ENCODE measurements at regions not wholly inside any gene's neighbourhood (a gene's known extent, or its start where the extent isn't known, plus 50 kb on each side); places are given as distances from the start of the nearest gene placed in this dataset.

DNA sequence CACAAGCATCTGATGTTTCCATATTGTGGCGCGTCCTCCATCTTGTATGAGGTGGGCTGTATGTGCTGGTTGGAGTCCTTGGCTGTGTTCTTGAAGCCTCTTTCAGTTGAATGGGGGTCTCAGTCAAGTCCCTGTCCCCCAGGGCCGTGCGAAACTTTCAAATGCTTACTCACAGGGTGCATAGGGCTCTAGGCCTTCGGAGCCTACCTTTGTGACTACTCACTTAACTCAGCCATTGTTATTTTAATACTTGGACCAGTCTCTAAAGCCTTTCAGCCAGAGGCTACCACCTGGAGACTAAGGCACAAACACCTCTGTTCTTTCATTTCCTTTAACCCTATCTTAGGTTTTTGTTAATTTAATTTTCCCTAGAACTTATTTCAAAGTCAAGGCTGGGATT, 785.9 kb downstream of the GATA3 start:
- ChIA-PET POLR2A (no interaction called here), CTCF (no interaction called here)
- ATAC-seq (ENCODE audit: poor library complexity): no peak
- Mint-ChIP-seq H3K36me3 (ENCODE audit: low read depth) (no peaks in the 10 kb centered on the region), H3K27me3 (peaks cover 6% of the 10 kb centered on the region), H3K27ac (no peak overlapping the region), H3K9me3 (peaks cover 7% of the 10 kb centered on the region), H3K4me3 (no peak overlapping the region), H3K4me1 (ENCODE audit: low read depth) (no peaks in the 10 kb centered on the region)
- intact Hi-C loops (cut with DNase I, micrococcal nuclease): no loop called here
- Histone ChIP-seq H3K27ac (ENCODE audit: low read depth in 1 of 2, low read length in 2 of 2) (no peak overlapping the region), H3K36me3 (ENCODE audit: insufficient read depth, low read length) (no peaks in the 10 kb centered on the region), H3K4me1 (ENCODE audit: insufficient read depth, low read length) (no peaks in the 10 kb centered on the region), H3K27me3 (ENCODE audit: control insufficient read depth in 1 of 2, insufficient read depth in 2 of 2, low read length in 2 of 2) (no peaks in the 10 kb centered on the region), H3K9me3 (ENCODE audit: control insufficient read depth in 1 of 2, insufficient read depth in 1 of 2, low read length in 2 of 2) (no peaks in the 10 kb centered on the region), H3K4me3 (ENCODE audit: low read length) (no peak overlapping the region)
- DNase-seq: no peak
- TF ChIP-seq, protein P1, sequence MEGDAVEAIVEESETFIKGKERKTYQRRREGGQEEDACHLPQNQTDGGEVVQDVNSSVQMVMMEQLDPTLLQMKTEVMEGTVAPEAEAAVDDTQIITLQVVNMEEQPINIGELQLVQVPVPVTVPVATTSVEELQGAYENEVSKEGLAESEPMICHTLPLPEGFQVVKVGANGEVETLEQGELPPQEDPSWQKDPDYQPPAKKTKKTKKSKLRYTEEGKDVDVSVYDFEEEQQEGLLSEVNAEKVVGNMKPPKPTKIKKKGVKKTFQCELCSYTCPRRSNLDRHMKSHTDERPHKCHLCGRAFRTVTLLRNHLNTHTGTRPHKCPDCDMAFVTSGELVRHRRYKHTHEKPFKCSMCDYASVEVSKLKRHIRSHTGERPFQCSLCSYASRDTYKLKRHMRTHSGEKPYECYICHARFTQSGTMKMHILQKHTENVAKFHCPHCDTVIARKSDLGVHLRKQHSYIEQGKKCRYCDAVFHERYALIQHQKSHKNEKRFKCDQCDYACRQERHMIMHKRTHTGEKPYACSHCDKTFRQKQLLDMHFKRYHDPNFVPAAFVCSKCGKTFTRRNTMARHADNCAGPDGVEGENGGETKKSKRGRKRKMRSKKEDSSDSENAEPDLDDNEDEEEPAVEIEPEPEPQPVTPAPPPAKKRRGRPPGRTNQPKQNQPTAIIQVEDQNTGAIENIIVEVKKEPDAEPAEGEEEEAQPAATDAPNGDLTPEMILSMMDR (IDR thresholded peaks at IDR 0.05): no peak

DNA sequence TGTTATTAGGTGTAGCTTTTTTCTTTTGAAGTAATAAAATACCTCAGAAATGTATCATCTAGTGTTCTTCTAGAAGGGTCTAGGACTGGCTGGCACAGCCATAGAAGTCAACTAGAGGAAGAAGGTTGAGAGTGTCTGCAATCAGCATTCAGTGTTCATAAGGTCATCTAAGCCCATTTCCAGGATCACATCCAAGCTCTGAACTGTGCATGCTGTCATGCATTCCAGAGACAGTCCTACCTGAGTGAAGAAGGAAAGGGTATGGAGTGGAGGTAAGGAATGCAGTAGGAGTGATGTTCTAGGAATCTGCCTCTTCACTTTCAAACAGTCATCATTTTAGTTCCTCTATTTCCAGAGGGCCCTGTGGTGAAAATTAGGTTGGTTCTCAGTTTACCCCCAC, 789.7 kb downstream of the GATA3 start:
- Mint-ChIP-seq H3K27ac (no peak overlapping the region), H3K4me3 (no peak overlapping the region), H3K4me1 (ENCODE audit: low read depth) (no peaks in the 10 kb centered on the region), H3K27me3 (peaks cover 7% of the 10 kb centered on the region), H3K36me3 (ENCODE audit: low read depth) (no peaks in the 10 kb centered on the region), H3K9me3 (peaks cover 1% of the 10 kb centered on the region)
- DNase-seq (no peak), ATAC-seq (ENCODE audit: poor library complexity) (no peak)
- Histone ChIP-seq H3K27me3 (ENCODE audit: control insufficient read depth in 1 of 2, insufficient read depth in 2 of 2, low read length in 2 of 2) (peaks cover 0 to 11% of the 10 kb centered on the region in 2 experiments), H3K27ac (ENCODE audit: low read depth in 1 of 2, low read length in 2 of 2) (no peak overlapping the region), H3K9me3 (ENCODE audit: control insufficient read depth in 1 of 2, insufficient read depth in 1 of 2, low read length in 2 of 2) (no peaks in the 10 kb centered on the region), H3K36me3 (ENCODE audit: insufficient read depth, low read length) (no peaks in the 10 kb centered on the region), H3K4me1 (ENCODE audit: insufficient read depth, low read length) (no peaks in the 10 kb centered on the region), H3K4me3 (ENCODE audit: low read length) (no peak overlapping the region)
- TF ChIP-seq, protein P1 (IDR thresholded peaks at IDR 0.05): no peak
- CTCF ChIA-PET: no interaction called here
- POLR2A ChIA-PET: no interaction called here
- intact Hi-C loops (cut with DNase I, micrococcal nuclease): no loop called here

DNA sequence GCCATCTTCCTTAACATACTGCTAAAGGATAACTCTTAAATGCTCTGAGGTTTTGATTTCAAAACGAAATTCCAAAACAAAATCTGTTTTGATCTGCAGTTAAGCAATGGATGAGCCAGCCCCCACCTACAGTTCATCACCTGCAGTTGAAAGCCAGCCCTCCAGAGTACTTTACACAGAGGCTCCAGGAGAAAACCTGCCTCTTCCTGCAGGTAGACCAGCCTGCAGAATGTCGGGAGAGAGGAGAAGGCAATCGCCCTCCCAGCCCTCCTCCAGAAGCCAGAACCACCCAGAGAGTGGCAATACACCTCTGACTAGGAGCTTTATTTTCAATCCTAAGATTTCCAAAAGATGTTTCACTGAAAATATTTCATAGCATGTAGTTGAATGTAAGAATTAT, 798.1 kb downstream of the GATA3 start:
- no peaks in the 10 kb centered on the region for H3K9me3 ChIP-seq (ENCODE audit: control insufficient read depth in 1 of 2, insufficient read depth in 1 of 2, low read length in 2 of 2)
- no peak overlapping the region for H3K27ac ChIP-seq (ENCODE audit: low read depth in 1 of 2, low read length in 2 of 2)
- DNase-seq (no peak), ATAC-seq (ENCODE audit: poor library complexity) (no peak)
- Mint-ChIP-seq H3K9me3 (no peaks in the 10 kb centered on the region), H3K4me1 (ENCODE audit: low read depth) (no peaks in the 10 kb centered on the region), H3K4me3 (no peak overlapping the region), H3K27me3 (peaks cover 9% of the 10 kb centered on the region), H3K36me3 (ENCODE audit: low read depth) (no peaks in the 10 kb centered on the region), H3K27ac (no peak overlapping the region)
- no peak overlapping the region for H3K4me3 ChIP-seq (ENCODE audit: low read length)
- CTCF ChIA-PET: interaction anchor here (1.0 kb wide), 1 partner anchor 18 kb away, joined by 3 read pairs; no protein-coding TSS in a partner anchor
- H3K27me3 ChIP-seq (ENCODE audit: control insufficient read depth in 1 of 2, insufficient read depth in 2 of 2, low read length in 2 of 2): no peaks in the 10 kb centered on the region
- intact Hi-C loops (cut with DNase I, micrococcal nuclease): no loop called here
- POLR2A ChIA-PET: no interaction called here
- no peaks in the 10 kb centered on the region for H3K4me1 ChIP-seq (ENCODE audit: insufficient read depth, low read length)
- H3K36me3 ChIP-seq (ENCODE audit: insufficient read depth, low read length): no peaks in the 10 kb centered on the region
- TF ChIP-seq, protein P1 (IDR thresholded peaks at IDR 0.05): no peak

Data from CD4-positive, alpha-beta T cell (primary cell).